Progenitor cell of endocrine pancreas (in vitro differentiated cells): ENCODE measurements at regions not wholly inside any gene's neighbourhood (a gene's known extent, or its start where the extent isn't known, plus 50 kb on each side); places are given as distances from the start of the nearest gene placed in this dataset.

Experiments used
- DNase-seq: peaks from one replicate; pipeline ENCODE4 v3.0.0; 2021; ENCODE audit warnings: low spot score; ENCODE audit not compliant: unreplicated experiment
- H3K27ac Mint-ChIP-seq: 2 replicates; pipeline ENCODE4 v1.8.0; 2021; ENCODE audit warnings: mild to moderate bottlenecking, moderate library complexity, mixed read lengths
- H3K27me3 Mint-ChIP-seq: 2 replicates; pipeline ENCODE4 v1.8.0; 2021; ENCODE audit warnings: mixed read lengths
- H3K36me3 Mint-ChIP-seq: 2 replicates; pipeline ENCODE4 v1.8.0; 2022; ENCODE audit warnings: mixed read lengths; ENCODE audit not compliant: insufficient read depth
- H3K4me1 Mint-ChIP-seq: 2 replicates; pipeline ENCODE4 v1.8.0; 2021; ENCODE audit warnings: low read depth, mixed read lengths
- H3K4me3 Mint-ChIP-seq: 2 replicates; pipeline ENCODE4 v1.8.0; 2021; ENCODE audit warnings: low read depth, mild to moderate bottlenecking, moderate library complexity, mixed read lengths
- H3K9me3 Mint-ChIP-seq: 2 replicates; pipeline ENCODE4 v1.8.0; 2021; ENCODE audit warnings: low read depth, mixed read lengths
- TF ChIP-seq, protein P1 (sequence below): fragments of 200-600 bp; sonication (generic); IDR thresholded peaks from one replicate; pipeline ENCODE4 v1.5.0; 2021; ENCODE audit warnings: antibody characterized with exemption, mild to moderate bottlenecking; ENCODE audit not compliant: unreplicated experiment

DNA sequence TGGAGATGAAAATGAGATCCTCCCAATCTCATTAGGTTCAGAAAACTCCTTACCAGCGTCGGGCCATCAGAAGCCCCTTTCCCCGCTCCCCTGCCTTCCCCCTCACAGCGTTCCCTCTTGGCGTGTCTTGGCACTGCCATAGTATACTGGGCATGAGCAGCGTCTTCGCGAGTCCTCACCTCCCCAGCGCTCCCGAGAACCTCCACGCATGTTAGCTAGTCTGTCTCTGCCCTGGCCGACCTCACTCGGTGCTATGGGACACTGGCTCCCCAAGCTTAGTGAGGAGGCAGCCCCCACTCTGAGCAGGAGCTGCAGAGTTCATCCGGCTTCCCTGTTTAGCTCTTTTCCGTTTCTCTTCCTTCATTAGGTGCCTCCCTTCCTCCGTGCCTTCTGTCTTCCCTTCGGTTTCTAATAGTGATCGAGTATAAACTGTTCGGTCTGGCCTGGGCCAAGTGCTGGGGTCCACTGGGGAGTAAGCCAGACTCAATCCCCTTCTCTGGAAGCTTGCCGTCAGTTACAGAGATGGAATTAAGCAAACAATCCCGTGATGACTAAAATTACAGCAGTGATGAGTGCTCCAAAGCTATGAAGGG lies 63.8 kb upstream of the OPCML start:
- H3K9me3 Mint-ChIP-seq: no peaks in the 10 kb centered on the region
- TF ChIP-seq, protein P1, sequence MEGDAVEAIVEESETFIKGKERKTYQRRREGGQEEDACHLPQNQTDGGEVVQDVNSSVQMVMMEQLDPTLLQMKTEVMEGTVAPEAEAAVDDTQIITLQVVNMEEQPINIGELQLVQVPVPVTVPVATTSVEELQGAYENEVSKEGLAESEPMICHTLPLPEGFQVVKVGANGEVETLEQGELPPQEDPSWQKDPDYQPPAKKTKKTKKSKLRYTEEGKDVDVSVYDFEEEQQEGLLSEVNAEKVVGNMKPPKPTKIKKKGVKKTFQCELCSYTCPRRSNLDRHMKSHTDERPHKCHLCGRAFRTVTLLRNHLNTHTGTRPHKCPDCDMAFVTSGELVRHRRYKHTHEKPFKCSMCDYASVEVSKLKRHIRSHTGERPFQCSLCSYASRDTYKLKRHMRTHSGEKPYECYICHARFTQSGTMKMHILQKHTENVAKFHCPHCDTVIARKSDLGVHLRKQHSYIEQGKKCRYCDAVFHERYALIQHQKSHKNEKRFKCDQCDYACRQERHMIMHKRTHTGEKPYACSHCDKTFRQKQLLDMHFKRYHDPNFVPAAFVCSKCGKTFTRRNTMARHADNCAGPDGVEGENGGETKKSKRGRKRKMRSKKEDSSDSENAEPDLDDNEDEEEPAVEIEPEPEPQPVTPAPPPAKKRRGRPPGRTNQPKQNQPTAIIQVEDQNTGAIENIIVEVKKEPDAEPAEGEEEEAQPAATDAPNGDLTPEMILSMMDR: no peak
- no peaks in the 10 kb centered on the region for H3K36me3 Mint-ChIP-seq
- H3K27ac Mint-ChIP-seq: no peak overlapping the region
- H3K4me1 Mint-ChIP-seq: no peaks in the 10 kb centered on the region
- no peak for DNase-seq
- H3K27me3 Mint-ChIP-seq: peaks cover 13% of the 10 kb centered on the region
- no peak overlapping the region for H3K4me3 Mint-ChIP-seq

DNA sequence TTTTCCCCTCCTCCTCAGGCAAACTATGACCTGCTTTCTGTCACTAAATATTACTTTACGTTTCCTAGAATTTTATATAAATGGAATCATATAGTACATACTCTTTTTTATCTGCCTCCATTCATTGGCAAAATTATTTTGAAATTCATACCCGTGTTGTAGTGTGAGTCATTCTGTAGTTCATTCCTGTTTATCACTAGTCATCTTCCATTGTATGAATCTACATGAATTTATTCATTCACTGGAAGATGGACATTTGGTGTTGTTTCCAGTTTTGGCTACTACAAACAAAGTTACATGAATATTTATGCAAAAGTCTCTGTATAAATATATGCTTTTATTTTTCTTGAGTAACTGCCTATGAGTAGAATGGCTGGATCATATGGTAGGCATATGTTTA lies 60.7 kb upstream of the OPCML start:
- H3K27ac Mint-ChIP-seq: no peak overlapping the region
- TF ChIP-seq, protein P1: no peak
- peaks cover 13% of the 10 kb centered on the region for H3K27me3 Mint-ChIP-seq
- H3K9me3 Mint-ChIP-seq: no peaks in the 10 kb centered on the region
- DNase-seq: no peak
- H3K36me3 Mint-ChIP-seq: no peaks in the 10 kb centered on the region
- no peaks in the 10 kb centered on the region for H3K4me1 Mint-ChIP-seq
- H3K4me3 Mint-ChIP-seq: no peak overlapping the region

DNA sequence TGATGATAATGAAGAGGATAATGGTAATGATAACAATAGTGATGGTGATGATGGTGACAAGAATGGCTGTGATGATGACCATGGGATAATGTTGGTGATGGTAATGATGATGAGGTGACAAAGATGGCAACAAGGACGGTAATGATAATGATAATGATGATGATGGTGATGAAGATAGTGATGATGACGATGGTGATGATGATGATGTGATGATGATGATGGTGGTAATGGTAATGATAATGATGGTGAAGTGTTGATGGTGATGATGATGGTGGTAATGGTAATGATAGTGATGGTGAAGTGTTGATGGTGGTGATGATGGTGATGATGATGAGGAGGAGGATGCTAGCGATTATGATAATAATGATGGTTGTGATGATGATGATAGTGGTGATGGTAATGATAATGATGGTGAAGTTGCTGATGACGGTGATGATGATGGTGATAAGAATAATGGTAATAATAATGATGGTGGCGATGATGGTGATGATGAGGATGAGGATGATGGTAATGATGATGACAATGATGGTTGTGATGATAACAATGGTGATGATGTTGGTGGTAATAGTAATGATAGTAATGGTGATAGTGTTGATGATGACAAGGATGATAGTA lies 54.7 kb upstream of the OPCML start:
- no peak for DNase-seq
- Mint-ChIP-seq H3K36me3 (no peaks in the 10 kb centered on the region), H3K9me3 (no peaks in the 10 kb centered on the region), H3K27ac (no peak overlapping the region), H3K4me1 (no peaks in the 10 kb centered on the region), H3K4me3 (no peak overlapping the region), H3K27me3 (peaks cover 8% of the 10 kb centered on the region)
- TF ChIP-seq, protein P1: no peak

- DNase-seq: no peak
- Mint-ChIP-seq H3K27me3 (peaks cover 21% of the 10 kb centered on the region), H3K9me3 (no peaks in the 10 kb centered on the region), H3K4me3 (no peak overlapping the region), H3K36me3 (no peaks in the 10 kb centered on the region), H3K27ac (no peak overlapping the region), H3K4me1 (no peaks in the 10 kb centered on the region)
- TF ChIP-seq, protein P1: no peak
Observed at GRCh38 chr11:133582750-133583149, 50.4 kb upstream of the OPCML start.

- no peak overlapping the region for H3K4me3 Mint-ChIP-seq
- peaks cover 21% of the 10 kb centered on the region for H3K27me3 Mint-ChIP-seq
- no peaks in the 10 kb centered on the region for H3K9me3 Mint-ChIP-seq
- TF ChIP-seq, protein P1: no peak
- H3K27ac Mint-ChIP-seq: no peak overlapping the region
- no peaks in the 10 kb centered on the region for H3K4me1 Mint-ChIP-seq
- no peak for DNase-seq
- no peaks in the 10 kb centered on the region for H3K36me3 Mint-ChIP-seq
Observed at GRCh38 chr11:133582326-133582725, 50.0 kb upstream of the OPCML start.
